ENCODE measurements at regions not wholly inside any gene's neighbourhood (a gene's known extent, or its start where the extent isn't known, plus 50 kb on each side); places are given as distances from the start of the nearest gene placed in this dataset.

- no peaks in the 10 kb centered on the region for H3K79me2 ChIP-seq (ENCODE audit: insufficient read depth, low read length)
- H3K9me3 ChIP-seq (ENCODE audit: low read length) = no peaks in the 10 kb centered on the region
- no peak for TF ChIP-seq EZH2 (IDR thresholded peaks at IDR 0.05; ENCODE audit: borderline replicate concordance, low read length)
- no peak for TF ChIP-seq CTCF (IDR thresholded peaks at IDR 0.05; ENCODE audit: low read length)
- no peaks in the 10 kb centered on the region for H3K27me3 ChIP-seq (ENCODE audit: insufficient read depth, low read length)
- H4K20me1 ChIP-seq (ENCODE audit: insufficient read depth, low read length) = no peaks in the 10 kb centered on the region
- no peak overlapping the region for H3K27ac ChIP-seq (ENCODE audit: low read depth, low read length, poor library complexity, severe bottlenecking)
- no peaks in the 10 kb centered on the region for H3F3A ChIP-seq (ENCODE audit: insufficient read depth, low read length)
- H3K36me3 ChIP-seq (ENCODE audit: insufficient read depth, low read length) = no peaks in the 10 kb centered on the region
- H3K9me2 ChIP-seq (ENCODE audit: low read depth, low read length) = no peaks in the 10 kb centered on the region
- no peaks in the 10 kb centered on the region for H3K4me1 ChIP-seq (ENCODE audit: insufficient read depth, low read length, severe bottlenecking)
- H2AFZ ChIP-seq (ENCODE audit: low read length) = no peak overlapping the region
- no peak overlapping the region for H3K4me3 ChIP-seq (ENCODE audit: low read depth, low read length, poor library complexity, severe bottlenecking)
- H3K4me2 ChIP-seq (ENCODE audit: low read length) = no peak overlapping the region
- no peak overlapping the region for H3K9ac ChIP-seq (ENCODE audit: low read length)
Observed at GRCh38 chr4:16353165-16353564, 126.9 kb upstream of the TAPT1 start.

GRCh38 chr4:16351161-16351560 is 124.9 kb upstream of the TAPT1 start:
- H2AFZ ChIP-seq (ENCODE audit: low read length) = no peak overlapping the region
- no peak overlapping the region for H3K27ac ChIP-seq (ENCODE audit: low read depth, low read length, poor library complexity, severe bottlenecking)
- H3K9me2 ChIP-seq (ENCODE audit: low read depth, low read length) = no peaks in the 10 kb centered on the region
- H3K9me3 ChIP-seq (ENCODE audit: low read length) = no peaks in the 10 kb centered on the region
- H4K20me1 ChIP-seq (ENCODE audit: insufficient read depth, low read length) = no peaks in the 10 kb centered on the region
- H3K4me3 ChIP-seq (ENCODE audit: low read depth, low read length, poor library complexity, severe bottlenecking) = no peak overlapping the region
- H3K4me2 ChIP-seq (ENCODE audit: low read length) = no peak overlapping the region
- TF ChIP-seq EZH2 (IDR thresholded peaks at IDR 0.05; ENCODE audit: borderline replicate concordance, low read length) (no peak), CTCF (IDR thresholded peaks at IDR 0.05; ENCODE audit: low read length) (no peak)
- no peaks in the 10 kb centered on the region for H3K4me1 ChIP-seq (ENCODE audit: insufficient read depth, low read length, severe bottlenecking)
- no peaks in the 10 kb centered on the region for H3K36me3 ChIP-seq (ENCODE audit: insufficient read depth, low read length)
- H3K9ac ChIP-seq (ENCODE audit: low read length) = no peak overlapping the region
- H3K79me2 ChIP-seq (ENCODE audit: insufficient read depth, low read length) = no peaks in the 10 kb centered on the region
- no peaks in the 10 kb centered on the region for H3K27me3 ChIP-seq (ENCODE audit: insufficient read depth, low read length)
- no peaks in the 10 kb centered on the region for H3F3A ChIP-seq (ENCODE audit: insufficient read depth, low read length)

GRCh38 chr4:16344853-16345252 is 118.6 kb upstream of the TAPT1 start:
- no peak overlapping the region for H3K4me3 ChIP-seq (ENCODE audit: low read depth, low read length, poor library complexity, severe bottlenecking)
- H3K9ac ChIP-seq (ENCODE audit: low read length) = no peak overlapping the region
- H3K9me3 ChIP-seq (ENCODE audit: low read length) = no peaks in the 10 kb centered on the region
- no peaks in the 10 kb centered on the region for H3K4me1 ChIP-seq (ENCODE audit: insufficient read depth, low read length, severe bottlenecking)
- H3K36me3 ChIP-seq (ENCODE audit: insufficient read depth, low read length) = no peaks in the 10 kb centered on the region
- H3K27me3 ChIP-seq (ENCODE audit: insufficient read depth, low read length) = no peaks in the 10 kb centered on the region
- no peak for TF ChIP-seq EZH2 (IDR thresholded peaks at IDR 0.05; ENCODE audit: borderline replicate concordance, low read length)
- TF ChIP-seq CTCF (IDR thresholded peaks at IDR 0.05; ENCODE audit: low read length) = no peak
- H3F3A ChIP-seq (ENCODE audit: insufficient read depth, low read length) = no peaks in the 10 kb centered on the region
- H2AFZ ChIP-seq (ENCODE audit: low read length) = no peak overlapping the region
- no peak overlapping the region for H3K4me2 ChIP-seq (ENCODE audit: low read length)
- H3K79me2 ChIP-seq (ENCODE audit: insufficient read depth, low read length) = no peaks in the 10 kb centered on the region
- H3K9me2 ChIP-seq (ENCODE audit: low read depth, low read length) = no peaks in the 10 kb centered on the region
- H3K27ac ChIP-seq (ENCODE audit: low read depth, low read length, poor library complexity, severe bottlenecking) = no peak overlapping the region
- H4K20me1 ChIP-seq (ENCODE audit: insufficient read depth, low read length) = no peaks in the 10 kb centered on the region
